HUDEP-2 (cell line): ENCODE measurements at regions not wholly inside any gene's neighbourhood (a gene's known extent, or its start where the extent isn't known, plus 50 kb on each side); places are given as distances from the start of the nearest gene placed in this dataset.
"Not testable (repeated sequence)": the region's sequence is repeated elsewhere in the genome, so short reads cannot be mapped to it uniquely, and the experiment has no call there.

ENCODE experiments used
- DNase-seq, 76 experiments: peaks; one replicate each; lab custom pipeline; 2025; ENCODE audit not compliant: unreplicated experiment in 76 of 76; lab: John Stamatoyannopoulos, UW

DNA sequence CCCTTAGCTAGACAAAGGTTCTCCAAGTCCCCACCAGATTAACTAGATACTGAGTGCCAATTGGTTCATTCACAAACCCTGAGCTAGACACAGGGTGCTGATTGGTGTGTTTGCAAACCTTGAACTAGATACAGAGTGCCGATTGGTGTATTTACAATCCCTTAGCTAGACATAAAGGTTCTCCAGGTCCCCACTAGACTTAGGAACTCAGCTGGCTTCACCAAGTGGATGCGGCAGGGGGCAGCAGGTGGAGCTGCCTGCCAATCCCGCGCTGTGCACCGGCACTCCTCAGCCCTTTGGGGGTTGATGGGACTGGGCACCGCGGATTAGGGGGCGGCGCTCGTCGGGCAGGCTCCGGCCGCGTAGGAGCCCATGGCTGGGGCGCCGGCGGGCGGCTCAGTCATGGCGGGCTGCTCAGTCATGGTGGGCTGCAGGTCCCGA is 157.6 kb downstream of the KLRB1 start:
- not testable (repeated sequence) for DNase-seq

DNA sequence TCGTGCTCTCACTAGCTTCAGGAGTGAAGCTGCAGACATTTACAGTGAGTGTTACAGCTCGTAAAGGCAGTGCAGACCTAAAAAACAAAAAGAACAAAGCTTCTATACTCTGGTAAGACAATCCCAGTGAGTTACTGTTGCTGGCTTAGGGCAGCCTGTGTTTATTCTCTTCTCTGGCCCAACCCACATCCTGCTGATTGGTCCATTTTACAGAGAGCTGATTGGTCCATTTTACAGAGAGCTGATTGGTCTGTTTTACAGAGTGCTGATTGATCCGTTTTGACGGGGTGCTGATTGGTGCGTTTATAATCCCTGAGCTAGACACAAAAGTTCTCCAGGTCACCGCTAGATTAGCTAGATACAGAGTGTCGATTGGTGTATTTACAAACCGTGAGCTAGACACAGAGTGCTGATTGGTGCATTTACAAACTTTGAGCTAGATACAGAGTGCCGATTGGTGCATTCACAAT is 158.0 kb downstream of the KLRB1 start:
- peak in 18 of 76 experiments; percentile 2 to 38 (median 20) for DNase-seq

DNA sequence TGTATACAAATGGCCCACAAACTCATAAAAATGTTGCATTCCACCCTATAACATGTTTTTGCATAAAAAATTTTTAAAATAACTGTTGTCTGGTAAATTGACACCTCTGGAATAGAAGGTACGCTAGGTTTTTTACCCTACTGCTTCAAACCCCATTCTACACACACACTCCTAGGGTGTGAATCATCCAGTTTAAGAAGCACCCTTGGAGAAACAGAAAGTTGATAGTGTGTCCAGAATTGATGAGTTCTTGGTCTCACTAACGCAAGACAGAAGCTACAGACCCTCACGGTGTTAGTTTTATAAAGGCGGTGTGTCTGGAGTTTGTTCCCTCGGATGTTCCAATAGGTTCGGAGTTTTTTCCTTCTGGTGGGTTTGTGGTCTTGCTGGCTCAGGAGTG is 158.5 kb downstream of the KLRB1 start:
- DNase-seq: no peak

DNA sequence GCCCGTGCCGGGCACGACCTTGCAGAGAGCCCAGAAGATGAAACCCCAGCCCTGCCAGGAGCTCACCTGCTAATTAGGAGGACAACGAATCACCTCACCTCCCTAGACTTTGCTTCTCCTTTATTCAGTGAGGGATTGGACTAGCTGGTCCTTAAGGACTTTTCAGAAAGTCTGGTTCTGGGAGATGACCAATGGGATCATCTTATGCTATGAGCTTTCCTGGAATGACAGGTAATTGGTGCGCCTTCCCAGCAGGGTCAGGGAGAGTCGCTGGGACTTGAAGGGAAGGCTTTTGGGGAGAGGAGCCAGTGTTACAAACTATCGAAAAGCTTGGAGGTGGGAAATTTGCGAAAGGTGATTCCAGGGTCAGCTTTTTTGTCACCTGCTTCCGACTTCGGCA is 159.1 kb downstream of the KLRB1 start:
- DNase-seq: peak in 3 of 76 experiments; percentile 2 to 45 (median 8)

DNA sequence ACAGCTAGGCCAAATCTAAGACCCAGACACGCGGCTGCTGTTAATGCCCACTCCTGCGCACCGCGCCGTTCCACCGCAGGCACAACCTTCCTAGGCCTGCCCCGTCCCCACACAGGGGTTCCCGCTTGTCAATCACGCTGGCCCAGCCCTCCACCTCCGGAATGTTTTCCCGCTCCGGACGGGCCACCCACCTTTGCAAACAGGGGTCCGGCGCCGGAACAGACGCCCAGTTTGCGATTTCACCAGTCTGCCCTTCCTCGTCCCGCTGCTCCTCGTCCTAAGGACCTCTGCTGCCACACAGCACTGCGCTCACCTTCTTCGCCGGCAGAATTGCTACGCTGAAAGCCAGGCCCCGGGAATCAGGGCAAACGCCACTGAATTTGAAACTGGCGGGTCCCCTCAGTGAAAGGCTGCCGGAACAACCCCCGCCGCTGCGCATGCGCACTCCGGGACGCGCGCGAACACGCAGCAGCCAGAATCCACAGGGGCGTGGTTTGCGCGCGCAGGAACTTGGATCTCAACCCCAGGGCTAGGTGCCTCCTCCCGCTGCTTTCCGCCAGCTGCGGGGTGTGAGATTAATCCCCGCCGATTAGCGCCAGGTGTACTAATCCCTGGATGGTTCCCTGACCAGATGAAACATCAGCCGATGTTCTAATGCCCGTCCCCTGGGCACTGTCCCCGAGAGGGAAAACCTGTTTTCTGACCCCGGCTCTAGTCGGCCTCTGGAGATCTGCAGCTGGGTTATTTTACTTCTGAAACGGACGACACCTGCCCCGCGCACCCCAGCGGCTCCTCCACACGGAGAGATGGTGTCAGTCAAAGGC is 159.7 kb downstream of the KLRB1 start:
- DNase-seq: peak in 74 of 76 experiments; percentile 39 to 92 (median 80)

DNA sequence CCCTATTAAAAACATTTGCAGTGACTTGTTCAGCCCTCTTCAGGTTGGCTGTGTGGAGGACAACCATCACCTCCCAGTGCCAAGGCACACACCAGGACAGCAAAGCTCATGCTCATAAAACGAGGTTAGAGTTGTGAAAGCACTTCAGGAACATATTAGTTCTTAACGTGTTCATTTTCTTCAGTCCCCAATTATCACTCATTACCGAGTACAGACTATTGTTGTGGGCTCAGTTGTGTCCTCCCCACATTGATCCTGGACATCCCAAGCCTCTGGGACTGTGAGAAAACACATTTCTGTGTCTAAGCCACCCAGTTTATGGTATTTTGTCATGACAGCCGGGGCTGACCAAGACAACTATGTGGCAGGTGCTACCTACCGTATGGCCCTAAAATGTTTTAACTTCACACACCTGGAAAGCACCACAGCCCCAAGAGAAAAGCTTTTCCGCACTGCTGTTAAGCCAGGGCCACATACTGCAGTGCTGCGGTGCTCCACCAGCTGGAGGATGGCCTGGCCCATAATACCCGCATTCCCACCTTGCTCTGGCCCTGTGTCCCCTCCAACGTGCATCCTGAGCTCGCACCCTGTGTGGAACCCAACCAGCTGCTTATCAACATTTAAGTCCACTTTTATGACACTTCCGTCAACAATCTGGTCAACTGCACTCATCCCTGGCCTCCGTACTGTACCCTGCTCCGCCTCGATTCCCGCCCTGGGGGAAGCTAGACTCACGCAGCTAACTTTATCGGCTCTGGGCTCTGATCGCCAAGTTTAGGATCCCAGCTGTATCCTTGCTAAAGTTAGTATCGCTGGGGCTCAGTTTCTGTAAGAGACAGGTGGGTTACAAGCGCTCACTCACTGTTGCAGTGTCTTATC is 160.6 kb downstream of the KLRB1 start:
- DNase-seq: not testable (repeated sequence)

DNA sequence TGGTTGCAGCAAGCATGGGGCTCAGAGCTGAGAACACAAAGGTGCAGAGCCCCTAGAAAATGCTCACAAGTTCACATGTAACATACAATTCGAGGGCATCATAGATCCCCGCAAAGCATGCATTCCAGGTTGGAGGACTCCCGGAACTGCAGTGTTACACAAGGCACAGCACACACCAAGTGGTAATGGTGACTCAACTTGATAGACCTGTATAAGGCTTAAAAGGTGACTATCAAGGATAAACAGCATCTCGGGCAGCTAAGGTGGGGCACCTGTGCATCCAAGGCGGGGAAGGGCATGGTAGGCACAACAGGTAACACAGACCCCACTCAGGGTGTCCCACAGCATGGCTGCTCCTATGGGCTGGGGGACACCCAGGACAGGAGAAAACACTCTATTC is 167.3 kb downstream of the KLRB1 start:
- not testable (repeated sequence) for DNase-seq

DNA sequence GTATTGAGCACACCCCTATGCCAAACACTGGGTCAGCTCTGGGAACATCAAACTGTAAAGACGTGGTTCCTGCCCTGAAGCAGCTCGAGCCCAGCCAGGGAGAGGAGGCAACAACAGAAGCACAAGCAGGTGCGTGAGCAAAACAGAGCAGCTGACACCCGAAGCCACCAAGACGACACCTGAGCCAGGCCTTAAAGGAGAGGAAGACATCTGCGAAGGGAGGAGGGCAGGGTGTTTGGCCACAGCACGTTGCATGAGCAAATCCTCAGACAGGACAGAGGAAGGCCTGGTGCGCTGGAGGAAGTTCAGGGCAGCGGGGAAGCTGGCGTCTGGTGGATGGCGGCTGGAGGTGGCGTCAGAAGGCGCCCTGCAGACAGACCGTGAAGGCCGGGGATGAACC is 172.0 kb downstream of the KLRB1 start:
- DNase-seq: not testable (repeated sequence)

DNA sequence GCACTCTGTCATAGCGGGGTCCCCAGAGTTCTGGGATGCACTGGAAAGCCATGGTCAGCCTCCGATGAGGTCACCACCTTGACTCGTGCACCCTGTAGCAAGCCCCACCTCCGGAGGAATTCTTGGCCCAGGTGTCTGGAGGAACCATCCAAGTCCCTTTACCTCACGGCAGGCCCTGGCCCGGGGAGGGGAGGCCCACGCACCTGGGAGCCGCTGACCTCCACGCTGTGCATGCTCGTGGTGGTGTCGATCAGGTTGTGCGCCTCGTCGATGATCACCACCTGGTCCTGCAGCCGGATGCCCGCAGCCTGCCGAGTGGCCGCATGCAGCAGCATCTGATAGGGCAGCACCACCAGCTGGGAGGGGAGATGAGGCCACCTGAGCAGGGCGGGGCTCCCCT is 177.3 kb downstream of the KLRB1 start:
- DNase-seq: not testable (repeated sequence)

DNA sequence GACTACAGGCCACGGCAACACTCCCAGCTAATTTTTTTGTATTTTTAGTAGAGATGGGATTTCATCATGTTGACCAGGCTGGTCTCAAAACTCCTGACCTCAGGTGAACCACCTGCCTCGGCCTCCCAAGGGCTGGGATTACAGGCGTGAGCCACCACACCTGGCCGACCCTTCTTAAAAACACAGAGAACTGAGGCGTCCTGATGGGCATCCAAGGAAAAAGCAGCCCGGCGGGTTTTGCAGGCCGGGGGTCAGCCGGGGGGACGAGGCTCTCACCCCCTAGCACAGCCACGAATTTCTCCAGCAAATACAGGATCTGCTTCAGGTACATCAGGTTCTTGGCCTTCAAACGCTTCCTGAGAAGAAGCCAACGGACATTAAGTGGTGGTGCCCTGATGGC is 178.9 kb downstream of the KLRB1 start:
- not testable (repeated sequence) for DNase-seq

DNA sequence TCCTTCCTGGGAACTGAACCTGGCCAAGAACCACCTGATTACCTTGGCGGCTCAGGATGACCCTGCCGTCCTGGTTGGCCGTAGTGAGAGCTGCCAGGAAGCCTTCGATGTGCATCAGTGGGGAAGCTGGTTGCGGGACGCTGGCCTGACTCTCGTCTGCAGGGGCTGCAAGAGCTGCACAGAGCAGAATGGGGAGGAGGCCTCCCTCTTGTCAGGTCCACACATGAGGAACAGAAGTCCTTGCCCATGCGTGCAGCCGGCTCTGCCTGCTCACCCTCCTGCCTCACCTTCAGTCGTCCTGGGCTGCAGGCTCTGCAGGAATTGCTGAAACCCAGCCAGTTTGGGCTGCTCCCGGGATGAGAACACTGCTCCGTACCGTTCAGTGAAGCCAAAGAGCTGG is 182.3 kb downstream of the KLRB1 start:
- DNase-seq: not testable (repeated sequence)

DNA sequence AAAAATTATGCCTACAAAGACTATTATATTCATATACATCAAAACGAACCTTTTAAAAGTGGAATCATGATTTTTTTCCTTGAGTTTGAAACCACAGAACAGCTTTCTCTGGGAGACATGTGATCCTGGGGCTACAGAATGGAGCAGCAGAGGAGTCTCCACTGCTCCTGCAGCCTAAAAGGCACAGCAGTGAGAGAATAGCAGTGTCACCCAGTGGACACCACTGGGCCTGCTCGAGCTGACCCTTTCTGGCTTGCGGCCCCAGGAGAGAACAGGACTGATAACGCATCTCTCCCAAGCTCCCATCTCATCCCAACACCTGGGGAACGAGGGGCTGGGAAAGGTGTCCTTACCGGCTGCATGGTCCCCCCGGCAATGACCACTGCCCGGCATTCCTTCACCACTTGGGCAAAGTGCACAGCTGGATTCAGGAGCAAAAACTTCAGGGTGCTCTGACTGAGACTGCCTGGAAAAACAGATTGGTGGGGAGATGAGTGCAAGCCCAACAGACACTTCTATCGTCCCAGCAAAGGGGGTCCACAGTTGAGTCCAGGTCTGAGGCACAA is 183.5 kb downstream of the KLRB1 start:
- DNase-seq: not testable (repeated sequence)

DNA sequence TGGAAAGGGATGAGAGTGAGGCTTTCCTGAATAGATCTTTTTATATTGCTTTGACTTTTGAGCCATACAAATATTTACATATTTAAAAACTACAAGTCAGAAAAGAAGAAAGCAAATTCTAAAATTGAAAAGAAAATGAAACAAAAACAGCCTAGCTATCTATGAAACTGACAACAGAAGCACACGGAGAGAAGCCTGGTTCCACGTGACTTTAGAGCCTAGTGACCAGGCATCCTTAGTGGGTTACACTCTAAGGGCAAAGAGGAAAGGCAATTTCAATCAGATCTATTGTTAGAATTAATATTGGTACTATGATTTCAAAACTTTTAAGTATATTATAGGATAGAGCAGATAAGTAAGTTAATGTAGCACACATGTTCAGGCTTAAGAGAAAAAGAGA is 185.0 kb downstream of the KLRB1 start:
- not testable (repeated sequence) for DNase-seq

DNA sequence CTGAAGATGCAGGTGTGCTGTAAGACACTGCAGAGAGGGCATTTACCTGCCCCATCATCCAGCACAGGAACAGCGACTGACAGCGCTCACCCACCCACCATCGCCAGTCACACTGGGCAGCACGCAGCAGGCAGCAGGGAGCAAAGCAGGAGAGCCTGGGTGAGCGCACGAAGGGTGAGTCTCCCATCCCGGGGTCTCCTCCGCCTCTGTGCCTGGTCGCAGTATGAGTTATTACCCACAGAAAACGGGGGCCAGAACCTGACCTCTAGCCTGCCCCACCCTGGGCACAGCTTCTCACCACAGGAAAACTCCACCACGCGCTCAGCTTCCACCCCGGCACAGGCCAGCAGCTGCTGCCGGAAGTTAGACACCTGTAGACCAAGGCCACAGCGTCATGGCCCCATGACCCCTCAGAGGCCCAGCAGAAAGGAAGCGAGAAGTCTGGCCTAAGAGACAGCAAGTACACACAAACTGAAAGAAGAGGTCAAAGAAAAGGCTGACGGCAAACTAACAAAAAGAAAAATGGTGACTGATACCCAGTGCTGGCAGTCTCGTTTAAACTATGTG is 186.1 kb downstream of the KLRB1 start:
- DNase-seq: not testable (repeated sequence)

DNA sequence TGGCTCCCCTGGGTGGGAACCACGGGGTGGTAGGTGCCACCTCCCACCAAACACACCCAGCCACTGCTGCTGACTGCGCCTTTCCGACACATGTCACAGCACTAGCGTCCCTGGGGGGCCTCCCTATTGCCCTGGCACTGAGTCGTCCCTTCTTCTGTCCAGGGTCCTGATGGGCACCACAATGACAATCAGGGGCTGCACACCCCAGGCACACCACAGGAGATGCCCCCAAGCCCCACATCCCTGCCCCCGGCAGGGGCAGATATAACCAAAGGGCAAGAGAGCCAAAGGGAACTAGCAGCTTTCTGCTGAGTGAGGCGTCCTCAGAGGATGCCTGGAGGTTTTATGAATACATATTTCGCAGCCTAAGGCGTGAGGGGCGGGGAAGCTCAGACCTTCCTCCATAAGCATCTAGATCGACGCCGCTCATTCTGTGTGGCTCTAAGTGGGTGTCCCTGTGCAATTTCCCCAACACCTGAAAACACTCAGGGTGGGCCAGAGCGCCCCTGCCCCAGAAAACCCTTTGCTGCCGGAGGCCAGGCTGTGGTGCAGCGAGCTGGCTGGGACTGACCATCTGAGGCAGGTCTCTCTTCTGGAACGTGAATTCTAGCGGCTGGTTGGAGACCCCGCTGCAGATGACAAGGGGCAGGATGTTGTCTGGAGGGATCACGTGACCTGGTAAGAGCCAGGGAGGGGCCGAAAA is 186.7 kb downstream of the KLRB1 start:
- not testable (repeated sequence) for DNase-seq

DNA sequence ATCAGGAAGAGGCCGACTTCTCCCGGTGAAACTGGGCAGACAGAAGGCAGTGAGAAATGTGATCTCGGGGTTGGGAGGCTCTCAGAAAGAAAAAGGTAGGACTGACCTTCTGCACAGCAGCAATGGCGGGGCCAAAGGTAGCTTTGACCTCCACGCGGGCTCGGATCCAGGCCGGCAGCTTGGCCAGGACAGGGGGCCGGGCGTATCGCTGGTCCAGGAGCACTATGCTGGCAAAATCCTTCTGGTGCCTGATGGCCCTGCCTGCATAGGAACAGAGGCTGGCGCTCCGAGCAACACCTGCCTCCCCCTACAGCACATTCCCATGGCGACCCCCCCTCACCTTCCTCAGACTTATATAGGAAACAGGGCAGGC is 189.1 kb downstream of the KLRB1 start:
- not testable (repeated sequence) for DNase-seq

DNA sequence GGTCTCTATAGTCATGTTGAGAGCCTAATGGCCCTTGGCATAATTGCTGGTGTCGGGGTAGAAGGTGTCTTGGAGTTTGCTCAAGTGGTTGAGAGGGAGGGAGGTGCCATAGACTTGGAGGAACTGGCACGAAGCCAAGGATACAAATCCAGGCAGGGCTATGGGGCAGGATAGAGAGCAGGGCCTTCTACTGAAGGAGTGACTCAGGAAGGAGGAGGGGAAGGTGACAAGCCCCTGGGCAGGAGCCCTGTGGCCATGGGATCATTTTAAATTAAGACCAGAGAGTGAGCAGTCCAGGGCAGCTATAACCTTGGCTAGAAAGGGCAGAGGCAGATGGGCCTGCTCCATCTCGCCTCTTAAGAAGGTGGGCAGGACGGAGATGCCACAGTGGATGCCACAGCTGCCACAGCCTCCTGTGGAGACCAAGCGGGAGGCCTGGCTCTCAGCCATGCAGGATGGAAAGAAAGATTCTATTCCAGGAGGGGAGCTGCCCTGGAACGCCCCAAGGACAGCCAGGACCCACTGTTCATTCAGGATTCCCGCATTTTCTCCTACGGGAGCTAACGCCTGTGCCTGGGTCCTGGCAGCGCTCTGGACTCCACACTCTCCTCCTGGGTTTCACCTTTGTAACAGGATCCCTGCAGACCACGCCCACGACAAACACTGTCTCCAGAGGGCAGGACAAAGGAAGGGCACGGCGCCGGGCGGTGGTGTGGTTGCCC is 189.6 kb downstream of the KLRB1 start:
- not testable (repeated sequence) for DNase-seq

DNA sequence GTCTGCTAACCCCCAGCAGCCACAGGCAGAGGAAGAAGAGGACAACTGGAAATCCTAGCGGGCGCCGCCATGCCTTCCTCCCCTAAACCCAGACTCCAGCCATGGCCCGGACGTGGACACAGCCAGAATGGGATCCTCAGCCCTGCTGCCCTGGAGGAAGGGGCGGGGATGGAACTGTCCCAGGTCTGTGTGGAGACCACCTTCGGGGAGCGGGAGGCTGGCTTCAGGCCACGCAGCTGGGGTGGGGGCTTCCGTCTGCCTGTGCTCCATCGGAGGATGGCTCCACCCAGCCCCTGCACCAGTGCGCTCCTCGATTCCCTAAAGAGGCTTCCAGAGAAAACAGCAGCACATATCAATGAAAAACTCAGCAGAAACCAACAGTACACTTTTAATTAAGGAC is 190.4 kb downstream of the KLRB1 start:
- not testable (repeated sequence) for DNase-seq

DNA sequence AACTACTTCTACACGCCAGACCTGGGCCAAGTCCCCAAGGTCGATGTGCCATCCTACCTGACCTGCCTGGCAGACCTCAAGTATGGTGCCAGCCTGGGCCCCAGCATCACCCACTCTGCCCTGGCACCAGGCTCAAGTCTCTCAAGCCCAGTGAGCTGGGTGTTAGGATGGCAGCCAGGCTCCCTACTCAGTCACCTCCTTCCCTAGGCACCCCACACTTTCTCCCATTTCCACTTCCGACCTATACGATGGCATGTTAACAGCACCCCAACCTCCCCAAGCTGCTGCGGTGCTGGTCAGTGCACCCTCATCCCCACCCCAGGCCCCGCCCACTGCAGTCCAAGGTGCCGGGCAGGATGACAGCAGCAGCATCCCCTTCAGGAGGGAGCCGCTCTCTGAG is 191.4 kb downstream of the KLRB1 start:
- not testable (repeated sequence) for DNase-seq
